Tibial nerve (tissue), 4 donors: ENCODE measurements at regions not wholly inside any gene's neighbourhood (a gene's known extent, or its start where the extent isn't known, plus 50 kb on each side); places are given as distances from the start of the nearest gene placed in this dataset.

Experiments used
- CTCF ChIP-seq, 5 experiments: fragments of 200-600 bp in 3 of 5; fragments of 450-650 bp in 2 of 5; sonication (generic) in 3 of 5; IDR thresholded peaks; one replicate each; pipeline ENCODE4 v1.5.1; 2016 to 2019; ENCODE audit warnings: antibody characterized with exemption in 5 of 5, mild to moderate bottlenecking in 3 of 5, moderate library complexity in 2 of 5
- EP300 ChIP-seq, 2 donors: sonication (generic); formaldehyde crosslinking; IDR thresholded peaks; one replicate each; pipeline ENCODE4 v1.6.1; 2017; ENCODE audit warnings: antibody characterized with exemption in 2 of 2, mild to moderate bottlenecking in 1 of 2
- POLR2A ChIP-seq, 2 donors: fragments of 450-650 bp; IDR thresholded peaks; one replicate each; pipeline ENCODE4 v1.6.1; 2017; ENCODE audit warnings: antibody characterized with exemption in 2 of 2, mild to moderate bottlenecking in 2 of 2, moderate library complexity in 2 of 2

GRCh38 chr18:2154278-2154677, 417.0 kb downstream of the METTL4 start:
- no peak for TF ChIP-seq CTCF (IDR thresholded peaks at IDR 0.05)
- TF ChIP-seq POLR2A (IDR thresholded peaks at IDR 0.05) = no peak
- TF ChIP-seq EP300 (IDR thresholded peaks at IDR 0.05) = no peak
